ENCODE measurements at regions not wholly inside any gene's neighbourhood (a gene's known extent, or its start where the extent isn't known, plus 50 kb on each side); places are given as distances from the start of the nearest gene placed in this dataset.
"Not testable (repeated sequence)": the region's sequence is repeated elsewhere in the genome, so short reads cannot be mapped to it uniquely, and the experiment has no call there.

DNA sequence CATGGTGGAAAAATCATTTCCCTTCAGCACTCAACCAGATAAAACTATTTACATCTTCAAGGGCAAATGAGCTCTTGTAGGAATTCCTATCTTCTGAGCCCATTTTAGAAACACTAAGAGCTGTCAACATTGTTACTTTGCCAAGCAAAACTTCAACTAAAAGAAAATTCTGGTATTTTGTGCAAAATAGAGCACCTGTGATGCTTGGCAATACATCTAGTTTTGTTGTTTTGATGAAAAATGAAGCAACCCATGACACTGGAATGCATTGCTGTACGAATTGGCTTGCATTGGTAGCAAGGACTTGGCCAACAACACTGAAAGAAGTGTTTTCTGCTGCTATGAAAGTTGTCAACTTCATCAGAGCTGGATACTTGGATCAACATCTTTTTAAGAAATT, 194.4 kb downstream of the COX18 start:
- no peaks in the 10 kb centered on the region for H3K27me3 ChIP-seq (ENCODE audit: low read depth)
- DNase-seq = no peak
- no peaks in the 10 kb centered on the region for H3K36me3 ChIP-seq
- no peak for TF ChIP-seq CTCF (IDR thresholded peaks at IDR 0.05; ENCODE audit: borderline replicate concordance)
- intact Hi-C loops (cut with micrococcal nuclease) = no loop called here
- H3K9me3 ChIP-seq (replicated peaks) = peaks cover 17% of the 10 kb centered on the region
- H3K27ac ChIP-seq (replicated peaks) = peak overlapping the region; percentile 1
- H3K4me1 ChIP-seq = no peaks in the 10 kb centered on the region
- H3K4me3 ChIP-seq = no peak overlapping the region

GRCh38 chr4:72864898-72865297, 204.6 kb downstream of the COX18 start:
- no peak for DNase-seq
- TF ChIP-seq CTCF (IDR thresholded peaks at IDR 0.05; ENCODE audit: borderline replicate concordance) = no peak
- H3K9me3 ChIP-seq (replicated peaks) = peaks cover 31% of the 10 kb centered on the region

GRCh38 chr4:72864277-72864676, 205.2 kb downstream of the COX18 start:
- intact Hi-C loops (cut with micrococcal nuclease) = not testable (repeated sequence)

More at GRCh38 chr4:72864898-72865297, 204.6 kb downstream of the COX18 start:
- Histone ChIP-seq H3K4me3 (no peak overlapping the region), H3K27me3 (ENCODE audit: low read depth) (no peaks in the 10 kb centered on the region), H3K27ac (replicated peaks) (no peak overlapping the region), H3K36me3 (no peaks in the 10 kb centered on the region), H3K4me1 (no peaks in the 10 kb centered on the region)
- intact Hi-C loops (cut with micrococcal nuclease) = no loop called here

GRCh38 chr4:72860766-72861165, 208.8 kb downstream of the COX18 start:
- intact Hi-C loops (cut with micrococcal nuclease) = no loop called here
- Histone ChIP-seq H3K9me3 (replicated peaks) (no peaks in the 10 kb centered on the region), H3K36me3 (no peaks in the 10 kb centered on the region), H3K27ac (replicated peaks) (no peak overlapping the region), H3K4me1 (no peaks in the 10 kb centered on the region), H3K27me3 (ENCODE audit: low read depth) (no peaks in the 10 kb centered on the region), H3K4me3 (no peak overlapping the region)
- DNase-seq = no peak
- no peak for TF ChIP-seq CTCF (IDR thresholded peaks at IDR 0.05; ENCODE audit: borderline replicate concordance)

More at GRCh38 chr4:72864277-72864676, 205.2 kb downstream of the COX18 start:
- peaks cover 24% of the 10 kb centered on the region for H3K9me3 ChIP-seq (replicated peaks)
- not testable (repeated sequence) for H3K4me1 ChIP-seq; H3K36me3 ChIP-seq; H3K27me3 ChIP-seq (ENCODE audit: low read depth); DNase-seq; H3K27ac ChIP-seq (replicated peaks); H3K4me3 ChIP-seq

DNA sequence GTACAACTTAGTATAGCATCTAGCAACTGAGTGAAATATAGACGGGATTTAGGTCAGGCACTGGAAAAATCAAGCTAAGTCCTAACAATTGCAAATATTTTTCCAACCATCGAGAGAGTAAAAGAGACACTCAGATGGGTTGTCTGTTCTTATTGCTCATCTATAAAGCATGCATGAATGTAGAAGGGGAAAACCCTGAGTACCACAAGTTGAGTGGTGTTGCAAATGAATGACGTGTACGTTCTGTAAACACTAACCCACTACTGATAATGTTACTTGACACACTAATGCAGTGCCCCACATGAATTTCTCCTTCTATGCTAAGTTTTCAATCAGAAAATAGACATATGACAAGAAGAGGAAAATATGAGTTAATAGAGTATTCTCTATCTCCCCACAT, 211.2 kb downstream of the COX18 start:
- Histone ChIP-seq H3K4me3 (no peak overlapping the region), H3K9me3 (replicated peaks) (no peaks in the 10 kb centered on the region), H3K27me3 (ENCODE audit: low read depth) (no peaks in the 10 kb centered on the region), H3K36me3 (no peaks in the 10 kb centered on the region), H3K4me1 (no peaks in the 10 kb centered on the region), H3K27ac (replicated peaks) (no peak overlapping the region)
- DNase-seq = no peak
- TF ChIP-seq CTCF (IDR thresholded peaks at IDR 0.05; ENCODE audit: borderline replicate concordance) = no peak
- intact Hi-C loops (cut with micrococcal nuclease) = no loop called here

- no peaks in the 10 kb centered on the region for H3K27me3 ChIP-seq (ENCODE audit: low read depth)
- no peaks in the 10 kb centered on the region for H3K9me3 ChIP-seq (replicated peaks)
- no peak for DNase-seq
- TF ChIP-seq CTCF (IDR thresholded peaks at IDR 0.05; ENCODE audit: borderline replicate concordance) = no peak
- intact Hi-C loops (cut with micrococcal nuclease) = no loop called here
- no peak overlapping the region for H3K4me3 ChIP-seq
- no peaks in the 10 kb centered on the region for H3K4me1 ChIP-seq
- no peak overlapping the region for H3K27ac ChIP-seq (replicated peaks)
- no peaks in the 10 kb centered on the region for H3K36me3 ChIP-seq
Observed at GRCh38 chr4:72857787-72858186, 211.7 kb downstream of the COX18 start.

Measured in left ventricle myocardium inferior (tissue), 1 donor.